Epithelial cell of esophagus (primary cell): ENCODE measurements at regions not wholly inside any gene's neighbourhood (a gene's known extent, or its start where the extent isn't known, plus 50 kb on each side); places are given as distances from the start of the nearest gene placed in this dataset.
A peak's percentile ranks its signal among the peaks of the same experiment; 100 is the strongest.

ENCODE experiments used
- DNase-seq: peaks from one replicate; pipeline ENCODE4 v3.0.0; 2010; ENCODE audit warnings: low read depth
- H3K4me3 ChIP-seq: 2 replicates; pipeline ENCODE4 v1.5.1; 2011; ENCODE audit warnings: mild to moderate bottlenecking, low read length, control low read depth
- CTCF ChIP-seq: IDR thresholded peaks from 2 replicates; pipeline ENCODE4 v1.5.1; 2011; ENCODE audit warnings: low read depth, mild to moderate bottlenecking, low read length, control low read depth, inconsistent platforms; ENCODE audit not compliant: insufficient read depth; ENCODE audit errors: missing control alignments

DNA sequence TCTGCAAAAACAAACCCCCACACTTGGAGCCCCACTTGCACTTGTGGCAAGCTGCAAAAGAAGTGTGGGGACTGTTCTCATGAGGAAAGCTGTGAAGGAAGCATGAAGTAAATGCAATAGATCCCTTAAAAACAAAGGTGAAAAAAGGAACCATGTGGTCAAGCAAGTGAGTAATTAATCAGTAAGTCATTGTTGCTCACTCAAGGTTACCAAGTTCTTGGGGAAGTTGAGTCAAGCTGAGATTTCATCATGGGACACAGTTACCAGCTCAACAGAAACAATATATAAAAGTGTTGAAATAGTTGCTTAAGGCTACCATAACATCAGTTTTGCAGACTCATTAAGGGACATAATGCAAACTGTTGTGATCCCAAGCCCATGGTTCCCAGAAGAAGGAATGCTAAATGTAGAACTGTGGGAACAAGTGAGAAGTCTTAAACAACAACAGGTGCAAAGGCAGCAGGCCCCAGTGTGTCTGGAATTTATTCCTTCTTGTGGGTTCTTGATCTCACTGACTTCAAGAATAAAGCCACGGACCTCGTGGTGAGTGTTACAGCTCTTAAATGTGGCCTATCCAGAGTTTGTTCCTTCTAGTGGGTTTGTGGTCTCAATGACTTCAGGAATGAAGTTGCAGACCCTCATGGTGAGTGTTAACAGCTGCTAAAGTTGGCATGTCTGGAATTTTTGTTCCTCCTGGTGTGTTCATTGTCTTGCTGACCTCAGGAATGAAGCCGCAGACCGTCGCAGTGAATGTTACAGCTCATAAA lies 336.3 kb upstream of the RBMY1B start:
- TF ChIP-seq CTCF = no peak
- no peak overlapping the region for H3K4me3 ChIP-seq
- peak; percentile 0 for DNase-seq

DNA sequence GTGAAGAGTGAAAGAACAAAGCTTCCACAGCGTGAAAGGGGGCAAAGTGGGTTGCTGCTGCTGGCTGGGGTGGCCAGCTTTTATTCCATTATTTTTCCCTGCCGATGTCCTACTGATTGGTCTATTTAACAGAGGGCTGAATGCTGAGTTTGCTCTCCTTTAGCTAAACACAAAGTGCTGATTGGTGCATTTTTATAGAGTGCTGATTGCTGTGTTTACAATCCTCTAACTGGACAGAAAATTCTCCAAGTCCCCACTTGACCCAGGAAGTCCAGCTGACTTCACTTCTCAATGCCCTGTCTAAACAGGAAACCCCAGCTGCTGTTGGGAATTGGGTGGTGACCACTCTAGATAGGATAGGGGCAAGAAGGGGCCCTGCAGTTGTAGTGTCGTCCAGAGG lies 335.6 kb upstream of the RBMY1B start:
- TF ChIP-seq CTCF = no peak
- H3K4me3 ChIP-seq = no peak overlapping the region
- DNase-seq = no peak

DNA sequence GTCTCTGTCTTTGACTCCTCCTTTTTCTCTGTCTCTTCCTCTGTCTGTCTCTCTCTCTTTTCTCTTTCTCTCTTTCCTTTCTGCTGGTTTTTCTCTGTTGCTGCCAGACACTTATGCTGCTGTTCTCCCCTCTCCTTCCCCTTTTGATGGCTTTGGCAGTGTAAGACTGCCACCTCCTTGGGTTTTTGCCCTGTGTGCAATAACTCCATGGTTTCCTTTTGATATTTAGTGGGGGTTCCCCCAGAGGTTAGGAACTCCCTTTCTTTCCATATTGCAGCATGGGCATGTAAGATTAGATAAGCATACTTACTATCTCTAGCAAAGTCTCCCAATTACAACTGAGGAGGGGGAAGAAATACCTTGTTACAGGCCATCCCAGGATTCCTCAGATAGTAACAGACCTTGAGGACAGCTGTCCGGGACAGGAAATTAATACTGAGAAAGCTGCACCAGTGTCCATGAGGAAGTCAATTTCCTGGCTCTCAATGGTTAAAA lies 333.8 kb upstream of the RBMY1B start:
- no peak overlapping the region for H3K4me3 ChIP-seq
- TF ChIP-seq CTCF = no peak
- DNase-seq = no peak

DNA sequence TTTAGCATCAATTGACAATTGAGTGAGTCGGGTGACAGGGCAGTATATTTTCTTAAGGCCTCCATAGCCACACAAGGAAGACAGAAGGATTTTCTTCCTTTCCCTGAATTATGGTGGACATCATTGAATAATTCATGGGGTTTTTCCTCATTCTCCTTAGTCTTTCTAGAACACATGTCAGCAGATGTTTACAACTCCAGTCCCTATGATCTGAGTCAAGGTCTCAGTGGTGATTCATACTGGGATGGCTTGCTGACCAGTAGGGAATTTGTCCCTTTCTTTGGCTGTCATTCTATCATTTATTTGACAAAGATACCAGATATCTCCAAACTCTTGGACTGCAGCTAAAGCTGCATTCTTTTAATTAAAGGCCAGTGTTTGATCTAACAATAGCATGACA lies 332.9 kb upstream of the RBMY1B start:
- DNase-seq = no peak
- H3K4me3 ChIP-seq = no peak overlapping the region
- no peak for TF ChIP-seq CTCF

DNA sequence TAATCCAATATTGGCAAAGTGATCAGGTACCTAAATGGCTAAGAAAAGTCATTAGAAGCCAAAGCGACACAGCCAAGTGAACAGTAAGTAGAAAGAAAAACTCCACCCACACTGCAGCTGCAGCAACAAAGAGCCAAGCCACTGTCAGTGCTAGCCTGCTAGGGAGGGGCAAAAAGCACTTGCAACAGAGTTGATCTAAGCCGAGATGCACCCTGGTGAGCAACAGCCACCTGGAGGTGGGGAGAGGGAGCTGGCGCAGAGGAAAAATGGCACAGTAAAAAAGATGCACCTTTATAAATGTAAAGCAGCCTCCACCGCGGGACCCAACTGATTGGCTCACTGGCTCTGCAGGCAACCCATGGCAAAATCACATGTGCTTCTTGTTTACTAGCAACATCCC lies 330.2 kb upstream of the RBMY1B start:
- DNase-seq = no peak
- TF ChIP-seq CTCF = no peak
- no peak overlapping the region for H3K4me3 ChIP-seq

- no peak for DNase-seq
- no peak for TF ChIP-seq CTCF
- no peak overlapping the region for H3K4me3 ChIP-seq
Observed at GRCh38 chrY:21184271-21184670, 326.9 kb upstream of the RBMY1B start.
